ENCODE measurements at regions not wholly inside any gene's neighbourhood (a gene's known extent, or its start where the extent isn't known, plus 50 kb on each side); places are given as distances from the start of the nearest gene placed in this dataset.

DNA sequence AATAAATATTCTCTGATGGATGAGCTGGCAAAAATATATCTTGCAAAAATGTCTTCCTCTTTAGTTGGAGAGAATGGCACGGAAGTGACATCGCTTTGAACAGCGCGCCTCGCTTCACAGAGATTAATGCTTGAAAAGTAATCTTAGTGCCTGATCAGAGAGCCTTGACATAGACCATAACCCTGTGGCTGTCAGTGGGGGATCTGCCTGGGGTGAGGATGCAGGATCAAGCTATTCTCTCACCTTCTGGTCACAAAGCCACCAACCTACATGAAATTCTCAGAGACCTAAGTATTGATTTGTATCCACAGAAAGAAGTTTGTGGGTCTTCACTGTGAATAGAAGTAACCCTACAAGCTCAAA is 492.6 kb downstream of the LMO4 start:
- Histone ChIP-seq H3K4me3 (ENCODE audit: severe bottlenecking) (no peak overlapping the region), H3K27me3 (ENCODE audit: insufficient read depth, poor library complexity, severe bottlenecking) (no peaks in the 10 kb centered on the region), H3K4me1 (ENCODE audit: insufficient read depth, poor library complexity, severe bottlenecking) (no peaks in the 10 kb centered on the region), H3K9me3 (ENCODE audit: severe bottlenecking) (no peaks in the 10 kb centered on the region), H3K36me3 (ENCODE audit: low read depth) (no peaks in the 10 kb centered on the region), H3K27ac (ENCODE audit: poor library complexity, severe bottlenecking) (no peak overlapping the region)
- DNase-seq (ENCODE audit: low spot score): no peak
- ATAC-seq (ENCODE audit: low read depth): no peak
- TF ChIP-seq, protein P1, sequence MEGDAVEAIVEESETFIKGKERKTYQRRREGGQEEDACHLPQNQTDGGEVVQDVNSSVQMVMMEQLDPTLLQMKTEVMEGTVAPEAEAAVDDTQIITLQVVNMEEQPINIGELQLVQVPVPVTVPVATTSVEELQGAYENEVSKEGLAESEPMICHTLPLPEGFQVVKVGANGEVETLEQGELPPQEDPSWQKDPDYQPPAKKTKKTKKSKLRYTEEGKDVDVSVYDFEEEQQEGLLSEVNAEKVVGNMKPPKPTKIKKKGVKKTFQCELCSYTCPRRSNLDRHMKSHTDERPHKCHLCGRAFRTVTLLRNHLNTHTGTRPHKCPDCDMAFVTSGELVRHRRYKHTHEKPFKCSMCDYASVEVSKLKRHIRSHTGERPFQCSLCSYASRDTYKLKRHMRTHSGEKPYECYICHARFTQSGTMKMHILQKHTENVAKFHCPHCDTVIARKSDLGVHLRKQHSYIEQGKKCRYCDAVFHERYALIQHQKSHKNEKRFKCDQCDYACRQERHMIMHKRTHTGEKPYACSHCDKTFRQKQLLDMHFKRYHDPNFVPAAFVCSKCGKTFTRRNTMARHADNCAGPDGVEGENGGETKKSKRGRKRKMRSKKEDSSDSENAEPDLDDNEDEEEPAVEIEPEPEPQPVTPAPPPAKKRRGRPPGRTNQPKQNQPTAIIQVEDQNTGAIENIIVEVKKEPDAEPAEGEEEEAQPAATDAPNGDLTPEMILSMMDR (IDR thresholded peaks at IDR 0.05; ENCODE audit: poor library complexity, severe bottlenecking): no peak

DNA sequence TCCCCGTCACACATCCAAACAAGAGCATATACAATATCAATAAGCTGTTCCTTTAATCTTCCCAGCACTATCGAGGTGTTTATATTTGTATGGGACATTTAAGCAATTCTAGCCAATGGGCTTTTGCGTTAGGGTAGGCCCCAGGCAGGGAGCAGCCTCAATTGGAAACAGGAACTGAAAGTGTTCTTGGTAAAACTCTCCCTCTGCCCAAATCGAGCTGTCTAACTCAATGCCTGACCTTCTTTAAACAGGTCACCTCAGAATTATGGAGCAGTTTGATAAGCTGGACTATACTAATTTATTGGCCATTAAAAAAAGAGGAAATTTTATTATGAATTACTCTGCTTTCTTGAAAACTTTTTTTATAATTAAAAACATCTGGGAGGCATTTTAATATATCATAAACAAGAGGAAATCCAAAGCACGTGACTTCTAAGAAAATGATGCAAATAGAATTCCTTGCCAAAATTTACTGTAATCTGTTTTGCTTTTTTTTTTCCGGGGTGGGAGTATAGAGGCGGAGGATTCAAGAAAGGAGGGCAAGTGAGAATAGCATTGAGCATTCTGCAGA is 498.1 kb downstream of the LMO4 start:
- Histone ChIP-seq H3K27ac (ENCODE audit: poor library complexity, severe bottlenecking) (no peak overlapping the region), H3K9me3 (ENCODE audit: severe bottlenecking) (no peaks in the 10 kb centered on the region), H3K4me1 (ENCODE audit: insufficient read depth, poor library complexity, severe bottlenecking) (no peaks in the 10 kb centered on the region), H3K36me3 (ENCODE audit: low read depth) (no peaks in the 10 kb centered on the region), H3K27me3 (ENCODE audit: insufficient read depth, poor library complexity, severe bottlenecking) (no peaks in the 10 kb centered on the region), H3K4me3 (ENCODE audit: severe bottlenecking) (no peak overlapping the region)
- TF ChIP-seq, protein P1 (IDR thresholded peaks at IDR 0.05; ENCODE audit: poor library complexity, severe bottlenecking): no peak
- DNase-seq (ENCODE audit: low spot score) (no peak), ATAC-seq (ENCODE audit: low read depth) (no peak)

DNA sequence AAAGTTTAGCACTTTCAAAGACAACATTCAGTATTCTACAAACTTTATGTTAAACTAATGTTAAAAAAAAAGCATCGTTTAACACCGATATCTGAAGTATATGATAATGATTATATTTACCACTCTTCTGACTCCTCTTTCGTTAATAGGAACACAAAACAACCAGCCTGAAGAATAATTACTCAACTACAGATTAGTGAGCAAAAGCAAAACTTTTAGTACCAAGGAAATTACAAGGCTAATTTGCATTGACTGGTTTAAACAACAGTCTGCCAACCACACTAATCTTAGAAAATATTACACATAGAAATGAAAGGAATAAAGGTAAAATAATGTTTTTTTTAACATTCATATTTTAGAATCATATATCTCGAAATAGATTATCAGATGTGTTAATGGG is 500.7 kb downstream of the LMO4 start:
- TF ChIP-seq, protein P1 (IDR thresholded peaks at IDR 0.05; ENCODE audit: poor library complexity, severe bottlenecking): no peak

DNA sequence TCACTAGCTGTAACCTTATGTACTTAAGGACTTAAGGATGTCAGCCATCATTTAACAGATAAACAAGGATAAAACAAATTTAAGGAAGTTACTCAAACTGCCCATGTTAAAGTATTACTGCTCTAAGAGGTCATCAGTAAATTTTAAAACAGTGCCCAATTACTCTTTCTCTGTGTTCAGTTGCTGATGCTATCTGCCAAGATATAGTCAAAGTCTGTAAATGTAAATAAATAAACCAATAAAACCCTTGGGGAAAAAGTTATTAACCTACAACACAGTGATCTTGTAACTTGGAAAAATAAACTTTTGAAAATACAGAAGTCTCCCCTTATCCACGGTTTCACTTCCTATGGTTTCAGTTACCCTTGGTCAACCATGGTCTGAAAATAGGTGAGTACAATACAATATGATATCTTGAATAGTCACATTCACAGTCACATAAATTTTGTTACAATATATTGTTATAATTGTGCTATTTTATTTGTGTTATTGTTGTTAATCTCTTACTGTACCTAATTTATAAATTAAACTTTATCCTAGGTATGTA is 501.8 kb downstream of the LMO4 start:
- H3K27ac ChIP-seq (ENCODE audit: poor library complexity, severe bottlenecking): no peak overlapping the region
- no peaks in the 10 kb centered on the region for H3K9me3 ChIP-seq (ENCODE audit: severe bottlenecking)
- H3K4me3 ChIP-seq (ENCODE audit: severe bottlenecking): no peak overlapping the region
- no peaks in the 10 kb centered on the region for H3K4me1 ChIP-seq (ENCODE audit: insufficient read depth, poor library complexity, severe bottlenecking)
- H3K27me3 ChIP-seq (ENCODE audit: insufficient read depth, poor library complexity, severe bottlenecking): no peaks in the 10 kb centered on the region
- ATAC-seq (ENCODE audit: low read depth): no peak
- H3K36me3 ChIP-seq (ENCODE audit: low read depth): no peaks in the 10 kb centered on the region
- TF ChIP-seq, protein P1 (IDR thresholded peaks at IDR 0.05; ENCODE audit: poor library complexity, severe bottlenecking): no peak
- no peak for DNase-seq (ENCODE audit: low spot score)

More for the DNA sequence above, 500.7 kb downstream of the LMO4 start:
- Histone ChIP-seq H3K27me3 (ENCODE audit: insufficient read depth, poor library complexity, severe bottlenecking) (no peaks in the 10 kb centered on the region), H3K4me1 (ENCODE audit: insufficient read depth, poor library complexity, severe bottlenecking) (no peaks in the 10 kb centered on the region), H3K27ac (ENCODE audit: poor library complexity, severe bottlenecking) (no peak overlapping the region), H3K4me3 (ENCODE audit: severe bottlenecking) (no peak overlapping the region), H3K9me3 (ENCODE audit: severe bottlenecking) (no peaks in the 10 kb centered on the region), H3K36me3 (ENCODE audit: low read depth) (no peaks in the 10 kb centered on the region)
- ATAC-seq (ENCODE audit: low read depth) (no peak), DNase-seq (ENCODE audit: low spot score) (no peak)

DNA sequence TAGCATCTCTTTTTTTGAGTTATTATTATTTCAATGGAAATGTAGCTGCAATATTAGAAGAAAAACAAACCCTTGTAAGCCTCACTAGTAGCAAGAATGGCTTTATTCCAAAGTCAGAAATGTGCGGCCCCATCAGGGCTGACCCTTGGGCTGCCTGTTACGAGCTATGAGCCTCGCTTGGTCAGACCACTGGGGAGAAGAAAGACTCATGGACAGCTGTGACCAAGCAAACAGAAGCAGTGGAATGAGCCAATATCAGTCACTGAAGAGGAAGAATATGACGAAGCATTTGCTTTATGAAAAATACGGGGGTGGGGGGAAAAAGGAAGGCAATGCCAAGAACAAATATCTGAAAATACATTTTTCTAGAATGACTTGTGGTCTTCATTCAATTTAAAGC is 504.5 kb downstream of the LMO4 start:
- no peaks in the 10 kb centered on the region for H3K4me1 ChIP-seq (ENCODE audit: insufficient read depth, poor library complexity, severe bottlenecking)
- H3K4me3 ChIP-seq (ENCODE audit: severe bottlenecking): no peak overlapping the region
- H3K9me3 ChIP-seq (ENCODE audit: severe bottlenecking): no peaks in the 10 kb centered on the region
- DNase-seq (ENCODE audit: low spot score): no peak
- ATAC-seq (ENCODE audit: low read depth): no peak
- TF ChIP-seq, protein P1 (IDR thresholded peaks at IDR 0.05; ENCODE audit: poor library complexity, severe bottlenecking): no peak
- no peak overlapping the region for H3K27ac ChIP-seq (ENCODE audit: poor library complexity, severe bottlenecking)
- H3K36me3 ChIP-seq (ENCODE audit: low read depth): no peaks in the 10 kb centered on the region
- H3K27me3 ChIP-seq (ENCODE audit: insufficient read depth, poor library complexity, severe bottlenecking): no peaks in the 10 kb centered on the region

Measured in RWPE2 (cell line).